Heart right ventricle (tissue), 16 donors: ENCODE measurements at regions not wholly inside any gene's neighbourhood (a gene's known extent, or its start where the extent isn't known, plus 50 kb on each side); places are given as distances from the start of the nearest gene placed in this dataset.
A peak's percentile ranks its signal among the peaks of the same experiment; 100 is the strongest.

ENCODE experiments used
- ATAC-seq, 8 donors: fragments of 200-7000 bp; cut with Tn5 transposase; one replicate each; pipeline ENCODE4 v1.9.1; 2020; ENCODE audit warnings: mild to moderate bottlenecking in 8 of 8, moderate library complexity in 8 of 8, moderate number of reproducible peaks in 1 of 8
- DNase-seq, 2 donors: peaks; one replicate each; pipeline ENCODE4 v3.0.0-alpha.2; 2020
- H3K27ac ChIP-seq, 10 donors: fragments of 200-600 bp; sonication (generic) in 2 of 10; one replicate each; pipeline versions ENCODE4 v1.5.0 to v1.8.0; 2020 to 2022; ENCODE audit warnings: mild to moderate bottlenecking in 3 of 10
- H3K27me3 ChIP-seq, 7 donors: fragments of 200-600 bp; one replicate each; pipeline ENCODE4 v1.8.0; 2021 to 2022; ENCODE audit warnings: mild to moderate bottlenecking in 2 of 7
- H3K36me3 ChIP-seq, 9 donors: fragments of 200-600 bp; sonication (generic) in 1 of 9; one replicate each; pipeline versions ENCODE4 v1.5.0 to v1.8.0; 2020 to 2022; ENCODE audit warnings: mild to moderate bottlenecking in 2 of 9
- H3K4me1 ChIP-seq, 9 donors: fragments of 200-600 bp; sonication (generic) in 1 of 9; one replicate each; pipeline versions ENCODE4 v1.5.0 to v1.8.0; 2020 to 2022; ENCODE audit warnings: mild to moderate bottlenecking in 4 of 9
- H3K4me3 ChIP-seq, 10 donors: fragments of 200-600 bp; sonication (generic) in 2 of 10; one replicate each; pipeline versions ENCODE4 v1.5.0 to v1.8.0; 2020 to 2022; ENCODE audit warnings: mild to moderate bottlenecking in 7 of 10, moderate library complexity in 2 of 10
- H3K9me3 ChIP-seq, 11 donors: fragments of 200-600 bp in 10 of 11; sonication (generic) in 2 of 11; one replicate each; pipeline versions ENCODE4 v1.5.0 to v1.8.0; 2013 to 2022; ENCODE audit warnings: mild to moderate bottlenecking in 2 of 11, control low read depth in 1 of 11, moderate library complexity in 1 of 11
- CTCF ChIP-seq, 9 donors: fragments of 200-600 bp; sonication (generic) in 2 of 9; IDR thresholded peaks; one replicate each; pipeline versions ENCODE4 v1.5.0 to v1.8.0; 2021 to 2022; ENCODE audit warnings: antibody characterized with exemption in 9 of 9, mild to moderate bottlenecking in 5 of 9, moderate library complexity in 1 of 9
- WGBS, 2 donors: extraction: QIAGEN DNeasy Blood & Tissue Kit; methylation state at CpG; one replicate each; pipeline ENCODE4 v1.1.7; 2013; ENCODE audit warnings: inconsistent platforms in 1 of 2; 5-methylcytosine and 5-hydroxymethylcytosine counted together
- intact Hi-C, 10 donors: fragments of 100-400 bp; cut with DNase I; formaldehyde crosslinking; loops; one replicate each; pipeline versions ENCODE4 v1.11.1 to v1.14.2; 2022
- donor health status: Arrhythmogenic right ventricular cardiomyopathy.
- donor health status: ischemic (EF 13 %, LVEDD 7.1; RV severe dilation, severe dysfunction).
- donor health status: healthy with polysubstance abuse.
- donor health status: DM: no; HTN: yes; CAD: no.
- donor health status: DM: no; HTN: no; CAD: no.
- donor health status: ischemic (EF 25% LVEDD 6.9; RV normal size, moderate dysfunction).
- donor health status: ischemic (EF 25% LVEDD 5.7; RV mildly dilated, moderate dysfunction).
- donor health status: healthy.
- donor health status: DM: yes; HTN: yes; CAD: no.
- donor health status: Ischemic cardiomyopathy.
- donor health status: ischemic (EF 35%, LVEDD 5.7; RV mildly dilated, moderate dysfunction).
- donor health status: nonischemic (EF 11% LVEDD 7.7; RV severe dilation, severe dysfunction).
- donor health status: DM: yes; HTN: yes; CAD: no.
- donor health status: PGD.
- donor health status: ischemic (EF 29% LVEDD 5.4; RV normal size, mild dysfunction).
- donor health status: nonischemic (EF 23%, LVEDD 6.1; RV moderate dilation, normal function).

- TF ChIP-seq CTCF (IDR thresholded peaks at IDR 0.05) = no peak
- no peak for DNase-seq
- Histone ChIP-seq H3K4me3 (no peak overlapping the region), H3K36me3 (no peaks in the 10 kb centered on the region), H3K4me1 (peaks cover 0 to 2% (median 0%) of the 10 kb centered on the region in 9 donors), H3K27ac (no peak overlapping the region), H3K27me3 (no peaks in the 10 kb centered on the region), H3K9me3 (no peaks in the 10 kb centered on the region)
- intact Hi-C loops = loop anchor here in 6 of 10 donors (5.0 to 10.0 kb wide), 4 partner anchors 933 to 1103 kb away; no protein-coding TSS in a partner anchor
- WGBS, 2 donors = 79 to 82% methylated on average over 2 of the region's 2 CpGs
- no peak for ATAC-seq
Observed at GRCh38 chr6:86857783-86858182, 79.5 kb upstream of the HTR1E start.

GRCh38 chr6:86856937-86857563 lies 80.3 kb upstream of the HTR1E start:
- WGBS, 2 donors = 15 to 19% methylated on average over 3 of the region's 3 CpGs
- peak; percentile 39 to 79 (median 67) for TF ChIP-seq CTCF (IDR thresholded peaks at IDR 0.05)
- H3K36me3 ChIP-seq = no peaks in the 10 kb centered on the region
- no peak overlapping the region for H3K27ac ChIP-seq
- ATAC-seq (no peak), DNase-seq (peak in 1 of 2 donors; percentile 9)
- no peak overlapping the region for H3K4me3 ChIP-seq
- no peaks in the 10 kb centered on the region for H3K27me3 ChIP-seq
- H3K9me3 ChIP-seq = no peaks in the 10 kb centered on the region
- intact Hi-C loops = loop anchor here in 6 of 10 donors (5.0 to 10.0 kb wide), 4 partner anchors 932 to 1102 kb away; no protein-coding TSS in a partner anchor
- peaks cover 0 to 2% (median 0%) of the 10 kb centered on the region in 9 donors for H3K4me1 ChIP-seq

GRCh38 chr6:86856379-86856778 lies 80.9 kb upstream of the HTR1E start:
- intact Hi-C loops = loop anchor here in 6 of 10 donors (5.0 to 10.0 kb wide), 4 partner anchors 932 to 1102 kb away; no protein-coding TSS in a partner anchor
- H3K36me3 ChIP-seq = no peaks in the 10 kb centered on the region

GRCh38 chr6:86848986-86849385 lies 88.3 kb upstream of the HTR1E start:
- H3K4me1 ChIP-seq = no peaks in the 10 kb centered on the region
- ATAC-seq = no peak
- no peaks in the 10 kb centered on the region for H3K9me3 ChIP-seq
- no peaks in the 10 kb centered on the region for H3K36me3 ChIP-seq
- DNase-seq = no peak
- intact Hi-C loops = no loop called here
- no peak overlapping the region for H3K4me3 ChIP-seq
- TF ChIP-seq CTCF (IDR thresholded peaks at IDR 0.05) = no peak
- no peaks in the 10 kb centered on the region for H3K27me3 ChIP-seq
- no peak overlapping the region for H3K27ac ChIP-seq

More at GRCh38 chr6:86856379-86856778, 80.9 kb upstream of the HTR1E start:
- DNase-seq = no peak
- Histone ChIP-seq H3K27ac (no peak overlapping the region), H3K27me3 (no peaks in the 10 kb centered on the region), H3K4me1 (peaks cover 0 to 2% (median 0%) of the 10 kb centered on the region in 9 donors), H3K4me3 (no peak overlapping the region), H3K9me3 (no peaks in the 10 kb centered on the region)
- no peak for TF ChIP-seq CTCF (IDR thresholded peaks at IDR 0.05)
- ATAC-seq = no peak
